MM.1S (cell line): ENCODE measurements at regions not wholly inside any gene's neighbourhood (a gene's known extent, or its start where the extent isn't known, plus 50 kb on each side); places are given as distances from the start of the nearest gene placed in this dataset.

ENCODE experiments used
- DNase-seq: peaks from one replicate; pipeline ENCODE4 v3.0.0-alpha.2; 2015
- H2AFZ ChIP-seq: fragments of 300-600 bp; sonication (generic); 2 replicates; pipeline ENCODE4 v1.6.0; 2016; ENCODE audit warnings: antibody characterized with exemption, low read length
- H3F3A ChIP-seq: fragments of 300-600 bp; sonication (generic); 2 replicates; pipeline ENCODE4 v1.6.1; 2016; ENCODE audit warnings: mild to moderate bottlenecking, antibody characterized with exemption, low read length, moderate library complexity, mixed read lengths; ENCODE audit not compliant: insufficient read depth
- H3K27ac ChIP-seq: fragments of 300-600 bp; sonication (generic); 2 replicates; pipeline ENCODE4 v1.5.1; 2016; ENCODE audit warnings: mild to moderate bottlenecking, low read length
- H3K27me3 ChIP-seq: fragments of 300-600 bp; sonication (generic); replicated peaks from 2 replicates; pipeline ENCODE4 v1.6.0; 2016; ENCODE audit warnings: low read length; ENCODE audit not compliant: insufficient read depth
- H3K36me3 ChIP-seq: fragments of 300-600 bp; sonication (generic); replicated peaks from 2 replicates; pipeline ENCODE4 v1.6.1; 2016; ENCODE audit warnings: mild to moderate bottlenecking, low read length, mixed read lengths; ENCODE audit not compliant: insufficient read depth
- H3K4me1 ChIP-seq: fragments of 300-600 bp; sonication (generic); 2 replicates; pipeline ENCODE4 v1.6.1; 2016; ENCODE audit warnings: low read length, mixed read lengths
- H3K4me2 ChIP-seq: fragments of 300-600 bp; sonication (generic); 2 replicates; pipeline ENCODE4 v1.6.0; 2016; ENCODE audit warnings: low read depth, low read length
- H3K4me3 ChIP-seq: fragments of 300-600 bp; sonication (generic); 2 replicates; pipeline ENCODE4 v1.5.1; 2016; ENCODE audit warnings: low read length, mixed read lengths
- H3K79me2 ChIP-seq: fragments of 300-600 bp; sonication (generic); 2 replicates; pipeline ENCODE4 v1.6.1; 2016; ENCODE audit warnings: mixed run types, low read length, mixed read lengths
- H3K9ac ChIP-seq: fragments of 300-600 bp; sonication (generic); 2 replicates; pipeline ENCODE4 v1.6.1; 2016; ENCODE audit warnings: low read length, mixed read lengths
- H3K9me2 ChIP-seq: fragments of 300-600 bp; sonication (generic); replicated peaks from 2 replicates; pipeline ENCODE4 v1.6.1; 2016; ENCODE audit warnings: mild to moderate bottlenecking, low read length, mixed read lengths; ENCODE audit not compliant: insufficient read depth
- H3K9me3 ChIP-seq: fragments of 300-600 bp; sonication (generic); replicated peaks from 2 replicates; pipeline ENCODE4 v1.6.1; 2016; ENCODE audit warnings: mild to moderate bottlenecking, low read length, mixed read lengths; ENCODE audit not compliant: insufficient read depth
- H4K20me1 ChIP-seq: fragments of 300-600 bp; sonication (generic); 2 replicates; pipeline ENCODE4 v1.6.1; 2016; ENCODE audit warnings: mild to moderate bottlenecking, low read length, moderate library complexity, mixed read lengths; ENCODE audit not compliant: insufficient read depth
- EZH2 ChIP-seq: fragments of 300-600 bp; sonication (generic); optimal IDR thresholded peaks from 2 replicates; pipeline ENCODE3; 2017; ENCODE audit warnings: low read depth, mild to moderate bottlenecking, antibody characterized with exemption, low read length, mixed read lengths
- EZH2phosphoT487 ChIP-seq: fragments of 300-600 bp; sonication (generic); IDR thresholded peaks from 2 replicates; pipeline ENCODE4 v1.6.1; 2018; ENCODE audit warnings: antibody characterized with exemption, low read length
- TF ChIP-seq, protein P1 (sequence below): fragments of 300-600 bp; sonication (generic); IDR thresholded peaks from 2 replicates; pipeline ENCODE4 v1.5.1; 2016; ENCODE audit warnings: antibody characterized with exemption, low read length, mixed read lengths

DNA sequence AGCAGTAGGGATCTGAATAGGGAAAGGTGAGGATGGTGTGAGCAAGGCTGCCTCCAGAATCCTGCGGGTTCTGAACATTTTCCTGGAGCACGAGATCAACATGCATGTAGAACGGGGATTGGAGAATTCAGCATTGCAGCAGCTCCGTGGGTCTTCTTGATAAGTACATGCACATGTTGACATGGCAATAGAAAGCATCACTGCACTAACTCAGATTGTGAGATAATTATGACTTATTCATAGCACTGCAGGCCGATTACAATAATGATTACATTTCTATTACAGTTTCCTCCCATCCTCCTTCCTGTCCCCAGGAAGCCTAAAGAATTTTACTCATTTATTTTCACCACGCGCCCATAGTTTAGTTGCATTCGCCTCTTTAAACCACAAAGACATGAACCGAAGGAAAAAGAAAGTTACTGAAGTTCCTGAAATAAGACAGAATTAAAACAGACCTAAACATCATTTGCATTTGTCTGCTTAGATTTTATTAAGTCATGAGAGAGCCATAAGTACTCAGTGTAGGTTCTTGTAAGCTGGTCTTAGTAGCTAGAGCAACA, 61.3 kb upstream of the ARX start:
- no peaks in the 10 kb centered on the region for H3K4me1 ChIP-seq
- H3K4me3 ChIP-seq: no peak overlapping the region
- H3K9ac ChIP-seq: no peak overlapping the region
- no peaks in the 10 kb centered on the region for H3K36me3 ChIP-seq
- H3K9me3 ChIP-seq: no peaks in the 10 kb centered on the region
- no peak overlapping the region for H3K4me2 ChIP-seq
- TF ChIP-seq EZH2 (no peak), EZH2phosphoT487 (no peak)
- TF ChIP-seq, protein P1, sequence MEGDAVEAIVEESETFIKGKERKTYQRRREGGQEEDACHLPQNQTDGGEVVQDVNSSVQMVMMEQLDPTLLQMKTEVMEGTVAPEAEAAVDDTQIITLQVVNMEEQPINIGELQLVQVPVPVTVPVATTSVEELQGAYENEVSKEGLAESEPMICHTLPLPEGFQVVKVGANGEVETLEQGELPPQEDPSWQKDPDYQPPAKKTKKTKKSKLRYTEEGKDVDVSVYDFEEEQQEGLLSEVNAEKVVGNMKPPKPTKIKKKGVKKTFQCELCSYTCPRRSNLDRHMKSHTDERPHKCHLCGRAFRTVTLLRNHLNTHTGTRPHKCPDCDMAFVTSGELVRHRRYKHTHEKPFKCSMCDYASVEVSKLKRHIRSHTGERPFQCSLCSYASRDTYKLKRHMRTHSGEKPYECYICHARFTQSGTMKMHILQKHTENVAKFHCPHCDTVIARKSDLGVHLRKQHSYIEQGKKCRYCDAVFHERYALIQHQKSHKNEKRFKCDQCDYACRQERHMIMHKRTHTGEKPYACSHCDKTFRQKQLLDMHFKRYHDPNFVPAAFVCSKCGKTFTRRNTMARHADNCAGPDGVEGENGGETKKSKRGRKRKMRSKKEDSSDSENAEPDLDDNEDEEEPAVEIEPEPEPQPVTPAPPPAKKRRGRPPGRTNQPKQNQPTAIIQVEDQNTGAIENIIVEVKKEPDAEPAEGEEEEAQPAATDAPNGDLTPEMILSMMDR: no peak
- no peaks in the 10 kb centered on the region for H3K79me2 ChIP-seq
- H3F3A ChIP-seq: no peaks in the 10 kb centered on the region
- no peak overlapping the region for H3K27ac ChIP-seq
- no peaks in the 10 kb centered on the region for H3K27me3 ChIP-seq
- H2AFZ ChIP-seq: no peak overlapping the region
- H4K20me1 ChIP-seq: no peaks in the 10 kb centered on the region
- no peak for DNase-seq
- no peaks in the 10 kb centered on the region for H3K9me2 ChIP-seq

DNA sequence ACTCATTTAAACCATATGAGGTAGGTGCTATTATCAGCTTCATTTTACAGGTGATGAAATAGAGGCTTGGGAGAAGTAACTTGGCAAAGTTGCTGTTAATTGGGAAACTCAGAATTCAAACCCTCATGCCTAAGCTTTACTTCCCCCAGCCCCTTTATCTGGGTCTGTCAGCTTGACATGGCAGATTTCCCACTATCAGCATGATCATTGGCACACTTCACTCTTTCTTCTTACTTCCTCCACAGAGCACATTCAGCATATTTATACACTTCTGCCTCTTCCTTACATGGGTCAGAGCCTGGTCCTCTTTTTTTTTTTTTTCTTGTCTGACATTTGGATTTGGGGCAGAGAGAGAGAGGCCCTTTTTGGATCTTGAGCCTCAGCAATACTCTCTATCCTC, 56.5 kb upstream of the ARX start:
- DNase-seq: no peak
- H3K4me2 ChIP-seq: no peak overlapping the region

DNA sequence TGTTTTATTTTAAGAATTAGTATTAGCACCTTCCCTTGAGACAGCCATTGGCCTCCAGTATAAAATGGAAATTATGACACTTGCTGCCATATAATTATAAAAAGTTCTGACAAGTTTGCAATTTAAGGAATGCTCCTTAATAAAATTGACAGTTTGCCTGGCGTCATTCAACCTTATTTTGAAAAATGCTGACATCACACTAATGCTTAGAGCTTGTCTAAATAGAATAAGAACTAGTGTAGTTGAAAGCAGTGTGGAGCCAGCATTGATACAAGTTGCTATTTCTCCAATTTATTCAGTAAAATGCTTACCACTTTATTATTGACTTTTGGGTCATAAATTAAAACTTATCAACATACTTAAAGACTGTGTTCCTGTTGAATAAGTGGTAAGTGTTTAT, 54.3 kb upstream of the ARX start:
- Histone ChIP-seq H3K9ac (no peak overlapping the region), H3K79me2 (no peaks in the 10 kb centered on the region), H3K9me2 (no peaks in the 10 kb centered on the region), H3K27ac (no peak overlapping the region), H3K36me3 (no peaks in the 10 kb centered on the region), H3K4me1 (no peaks in the 10 kb centered on the region), H2AFZ (no peak overlapping the region), H3K27me3 (no peaks in the 10 kb centered on the region), H3K9me3 (no peaks in the 10 kb centered on the region), H3K4me2 (no peak overlapping the region), H3K4me3 (no peak overlapping the region), H4K20me1 (no peaks in the 10 kb centered on the region), H3F3A (no peaks in the 10 kb centered on the region)
- DNase-seq: no peak
- TF ChIP-seq EZH2phosphoT487 (no peak), EZH2 (no peak)
- TF ChIP-seq, protein P1: no peak

More for the DNA sequence above, 56.5 kb upstream of the ARX start:
- H3K4me3 ChIP-seq: no peak overlapping the region
- no peaks in the 10 kb centered on the region for H3K4me1 ChIP-seq
- TF ChIP-seq EZH2 (no peak), EZH2phosphoT487 (no peak)
- TF ChIP-seq, protein P1: no peak
- H3K27ac ChIP-seq: no peak overlapping the region
- no peaks in the 10 kb centered on the region for H3K36me3 ChIP-seq
- no peaks in the 10 kb centered on the region for H3F3A ChIP-seq
- H3K79me2 ChIP-seq: no peaks in the 10 kb centered on the region
- H3K9me2 ChIP-seq: no peaks in the 10 kb centered on the region
- H4K20me1 ChIP-seq: no peaks in the 10 kb centered on the region
- no peaks in the 10 kb centered on the region for H3K27me3 ChIP-seq
- H3K9ac ChIP-seq: no peak overlapping the region
- H3K9me3 ChIP-seq: no peaks in the 10 kb centered on the region
- H2AFZ ChIP-seq: no peak overlapping the region
